ENCODE measurements at regions not wholly inside any gene's neighbourhood (a gene's known extent, or its start where the extent isn't known, plus 50 kb on each side); places are given as distances from the start of the nearest gene placed in this dataset.

DNA sequence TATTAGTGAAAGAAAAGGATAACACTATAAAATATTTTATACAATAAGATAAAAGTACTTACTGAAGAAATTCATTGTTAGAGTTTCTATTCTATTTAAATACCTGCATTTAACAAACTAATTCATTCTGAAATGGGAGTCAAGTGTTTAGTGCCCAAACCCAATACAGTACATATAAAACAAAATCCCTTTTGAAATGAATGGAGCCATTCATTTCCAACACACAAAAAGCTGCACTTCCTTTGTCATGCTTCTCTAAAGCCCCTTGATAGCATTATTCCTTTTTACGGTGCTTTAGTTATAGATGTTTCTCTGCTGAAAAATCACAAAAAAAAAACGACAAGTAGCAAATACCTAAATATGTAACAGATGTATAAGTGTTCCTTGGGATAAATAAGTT is 596.3 kb downstream of the ZIC1 start:
- TF ChIP-seq, protein P1, sequence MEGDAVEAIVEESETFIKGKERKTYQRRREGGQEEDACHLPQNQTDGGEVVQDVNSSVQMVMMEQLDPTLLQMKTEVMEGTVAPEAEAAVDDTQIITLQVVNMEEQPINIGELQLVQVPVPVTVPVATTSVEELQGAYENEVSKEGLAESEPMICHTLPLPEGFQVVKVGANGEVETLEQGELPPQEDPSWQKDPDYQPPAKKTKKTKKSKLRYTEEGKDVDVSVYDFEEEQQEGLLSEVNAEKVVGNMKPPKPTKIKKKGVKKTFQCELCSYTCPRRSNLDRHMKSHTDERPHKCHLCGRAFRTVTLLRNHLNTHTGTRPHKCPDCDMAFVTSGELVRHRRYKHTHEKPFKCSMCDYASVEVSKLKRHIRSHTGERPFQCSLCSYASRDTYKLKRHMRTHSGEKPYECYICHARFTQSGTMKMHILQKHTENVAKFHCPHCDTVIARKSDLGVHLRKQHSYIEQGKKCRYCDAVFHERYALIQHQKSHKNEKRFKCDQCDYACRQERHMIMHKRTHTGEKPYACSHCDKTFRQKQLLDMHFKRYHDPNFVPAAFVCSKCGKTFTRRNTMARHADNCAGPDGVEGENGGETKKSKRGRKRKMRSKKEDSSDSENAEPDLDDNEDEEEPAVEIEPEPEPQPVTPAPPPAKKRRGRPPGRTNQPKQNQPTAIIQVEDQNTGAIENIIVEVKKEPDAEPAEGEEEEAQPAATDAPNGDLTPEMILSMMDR (IDR thresholded peaks at IDR 0.05; ENCODE audit: low read depth, low read length): no peak
- no peak for DNase-seq (ENCODE audit: low read depth in 2 of 2)
- H3K4me3 ChIP-seq (replicated peaks in 1 of 2; ENCODE audit: low read depth in 2 of 2, low read length in 2 of 2): no peak overlapping the region

DNA sequence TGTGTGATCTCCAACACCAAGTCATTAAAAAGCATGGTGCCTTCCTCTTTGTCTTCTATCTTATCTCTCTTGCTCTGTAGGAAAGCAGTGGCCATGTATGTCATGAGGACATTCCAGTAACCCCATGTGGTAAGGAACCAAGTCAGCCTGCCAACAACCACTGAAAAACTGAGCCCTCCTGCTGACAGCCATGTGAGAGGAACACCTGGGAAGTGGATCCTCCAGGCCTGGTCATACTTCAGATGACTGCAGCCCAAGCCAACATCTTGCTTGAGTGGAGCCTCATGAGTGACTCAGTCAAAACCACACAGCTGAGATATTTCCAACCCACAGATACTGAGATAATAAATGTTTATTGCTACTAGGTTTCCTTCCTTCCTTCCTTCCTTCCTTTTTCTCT is 597.3 kb downstream of the ZIC1 start:
- DNase-seq (ENCODE audit: low read depth in 2 of 2): peak; percentile 25 to 73
- TF ChIP-seq, protein P1 (IDR thresholded peaks at IDR 0.05; ENCODE audit: low read depth, low read length): no peak
- no peak overlapping the region for H3K4me3 ChIP-seq (replicated peaks in 1 of 2; ENCODE audit: low read depth in 2 of 2, low read length in 2 of 2)

DNA sequence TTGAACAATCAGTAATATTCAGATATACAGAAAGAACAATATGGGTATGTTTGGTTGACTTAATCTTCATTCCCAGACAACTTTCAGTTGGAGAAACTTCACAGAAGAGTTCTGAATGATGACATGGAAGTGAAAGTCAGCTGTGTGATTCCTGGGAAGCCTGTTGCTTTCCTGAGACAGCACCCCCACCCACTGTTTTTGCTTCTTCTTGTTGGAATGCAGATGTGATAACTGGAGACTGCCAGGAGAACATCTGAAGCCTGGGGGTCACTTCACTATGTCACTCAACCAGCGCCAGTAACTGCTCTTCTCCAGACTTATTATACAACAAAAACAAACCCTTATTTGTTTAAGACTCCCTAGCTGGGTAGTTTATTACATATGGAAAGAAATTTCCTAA is 599.4 kb downstream of the ZIC1 start:
- DNase-seq (ENCODE audit: low read depth in 2 of 2): no peak
- H3K4me3 ChIP-seq (replicated peaks in 1 of 2; ENCODE audit: low read depth in 2 of 2, low read length in 2 of 2): no peak overlapping the region
- TF ChIP-seq, protein P1 (IDR thresholded peaks at IDR 0.05; ENCODE audit: low read depth, low read length): no peak

DNA sequence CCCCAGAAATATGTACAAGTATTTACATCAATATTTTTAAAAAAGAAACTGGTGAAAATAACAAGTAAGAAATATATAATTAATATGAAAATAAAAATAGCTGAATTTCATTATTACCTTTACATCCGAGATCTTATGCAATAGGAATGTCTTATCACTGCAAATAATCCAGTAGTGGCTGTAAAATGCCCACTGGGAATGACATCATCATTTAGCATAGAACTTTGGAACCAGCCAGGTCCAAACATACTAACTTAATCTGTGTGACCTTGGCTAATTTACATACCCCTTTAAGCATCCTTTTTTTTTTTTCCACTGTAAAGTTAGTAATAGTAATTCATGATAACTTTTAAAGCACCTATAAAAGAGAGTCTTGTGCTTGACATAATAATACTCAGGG is 611.7 kb downstream of the ZIC1 start:
- TF ChIP-seq, protein P1 (IDR thresholded peaks at IDR 0.05; ENCODE audit: low read depth, low read length): no peak
- H3K4me3 ChIP-seq (replicated peaks in 1 of 2; ENCODE audit: low read depth in 2 of 2, low read length in 2 of 2): no peak overlapping the region
- DNase-seq (ENCODE audit: low read depth in 2 of 2): no peak

DNA sequence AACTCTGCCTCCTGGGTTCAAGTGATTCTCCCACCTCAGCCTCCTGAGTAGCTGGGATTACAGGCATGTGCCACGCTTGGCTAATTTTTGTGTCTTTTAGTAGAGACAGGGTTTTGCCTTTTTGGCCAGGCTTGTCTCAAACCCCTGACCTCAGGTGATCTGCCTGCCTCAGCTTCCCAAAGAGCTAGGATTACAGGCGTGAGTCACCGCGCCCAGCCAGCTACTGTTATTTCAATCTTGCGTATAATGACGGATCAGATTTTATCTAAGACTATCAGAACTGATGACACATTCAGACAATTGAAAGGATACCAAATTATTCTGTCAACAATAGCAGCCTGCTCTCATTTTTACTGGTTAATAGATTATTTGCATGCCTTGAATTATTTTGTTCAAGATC is 612.2 kb downstream of the ZIC1 start:
- TF ChIP-seq, protein P1 (IDR thresholded peaks at IDR 0.05; ENCODE audit: low read depth, low read length): no peak
- H3K4me3 ChIP-seq (replicated peaks in 1 of 2; ENCODE audit: low read depth in 2 of 2, low read length in 2 of 2): no peak overlapping the region
- DNase-seq (ENCODE audit: low read depth in 2 of 2): peak in 1 of 2 donors; percentile 33

DNA sequence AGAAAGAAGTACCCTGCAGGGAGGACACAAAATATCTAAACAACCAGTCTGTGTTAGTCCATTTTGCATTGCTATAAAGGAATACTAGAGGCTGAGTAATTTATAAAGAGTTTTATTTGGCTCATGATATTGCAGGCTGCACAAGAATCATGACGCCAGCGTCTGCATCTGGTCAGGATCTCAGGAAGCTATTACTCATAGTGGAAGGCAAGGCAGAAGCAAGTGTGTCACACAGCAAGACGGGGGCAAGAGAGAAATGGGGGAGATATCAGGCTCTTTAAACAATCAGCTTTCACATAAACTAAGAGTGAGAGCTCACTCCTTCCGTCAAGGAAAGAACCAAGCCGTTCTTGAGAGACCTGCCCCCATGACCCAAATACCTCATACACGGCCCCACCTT is 614.8 kb downstream of the ZIC1 start:
- DNase-seq (ENCODE audit: low read depth in 2 of 2): peak; percentile 80 to 94
- H3K4me3 ChIP-seq (replicated peaks in 1 of 2; ENCODE audit: low read depth in 2 of 2, low read length in 2 of 2): no peak overlapping the region
- TF ChIP-seq, protein P1 (IDR thresholded peaks at IDR 0.05; ENCODE audit: low read depth, low read length): no peak

DNA sequence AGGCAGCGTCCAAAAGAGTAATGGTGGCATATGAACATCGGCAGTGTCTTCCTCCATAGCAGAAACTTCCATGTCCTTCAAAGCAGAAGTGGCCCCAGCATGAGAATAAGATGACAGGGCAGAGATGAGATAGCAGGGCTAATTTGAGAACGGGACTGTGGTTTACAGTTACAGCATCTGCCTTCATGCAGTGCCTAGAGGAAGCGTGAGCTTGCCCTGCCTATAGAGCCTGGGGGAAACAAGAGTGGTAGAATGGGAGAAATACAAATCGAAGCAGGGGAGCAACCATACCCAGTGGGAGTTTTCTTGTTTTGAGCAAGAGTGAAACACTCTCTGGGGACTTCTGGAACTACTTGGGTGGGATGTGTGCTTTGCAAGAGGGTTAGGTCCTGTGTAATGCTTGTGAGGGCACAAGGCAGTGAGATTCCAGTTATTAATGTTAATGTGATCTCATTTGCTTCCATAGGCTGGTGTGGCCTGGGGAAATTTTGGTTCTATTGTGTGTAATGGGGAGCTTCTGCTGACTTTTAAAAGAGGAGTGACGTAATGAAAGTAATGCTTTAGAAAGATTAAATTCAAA is 616.9 kb downstream of the ZIC1 start:
- H3K4me3 ChIP-seq (replicated peaks in 1 of 2; ENCODE audit: low read depth in 2 of 2, low read length in 2 of 2): no peak overlapping the region
- TF ChIP-seq, protein P1 (IDR thresholded peaks at IDR 0.05; ENCODE audit: low read depth, low read length): no peak
- no peak for DNase-seq (ENCODE audit: low read depth in 2 of 2)
